B cell (primary cell): ENCODE measurements at regions not wholly inside any gene's neighbourhood (a gene's known extent, or its start where the extent isn't known, plus 50 kb on each side); places are given as distances from the start of the nearest gene placed in this dataset.

Experiments
- ATAC-seq: fragments of 200-7000 bp; cut with Tn5 transposase; one replicate; pipeline ENCODE4 v1.10.0; 2021; ENCODE audit warnings: low read depth, mild to moderate bottlenecking, moderate number of reproducible peaks, moderate library complexity
- CTCF ChIA-PET: fragments of 350-600 bp; sonication (Branson Sonifier 250); formaldehyde crosslinking; loops from one replicate; lab custom pipeline; 2021; ENCODE audit warnings: antibody characterized with exemption, inconsistent platforms; lab: Charles Lee
- POLR2A ChIA-PET: fragments of 350-600 bp; sonication (Branson Sonifier 250); formaldehyde crosslinking; loops from one replicate; lab custom pipeline; 2021; ENCODE audit warnings: antibody characterized with exemption; lab: Charles Lee
- DNase-seq: peaks from one replicate; pipeline ENCODE4 v3.0.0; 2013
- H2AFZ ChIP-seq: 2 replicates; pipeline ENCODE4 v1.6.1; 2012; ENCODE audit warnings: mild to moderate bottlenecking, low read depth, low read length; ENCODE audit not compliant: insufficient read depth, poor library complexity, severe bottlenecking
- H3K27ac ChIP-seq, 2 donors: 1 replicate in 1 of 2; 2 replicates in 1 of 2; pipeline ENCODE4 v1.5.1; 2012 to 2013; ENCODE audit warnings: low read length in 2 of 2, mild to moderate bottlenecking in 2 of 2, moderate library complexity in 1 of 2
- H3K27me3 ChIP-seq, 4 experiments: fragments of 200-600 bp in 1 of 4; sonication (generic) in 1 of 4; replicated peaks in 1 of 4; 1 replicate in 2 of 4; 2 replicates in 2 of 4; pipeline versions ENCODE4 v1.6.1 to v1.7.0; 2013 to 2016; ENCODE audit warnings: low read length in 3 of 4, mild to moderate bottlenecking in 2 of 4, mixed read lengths in 1 of 4, moderate library complexity in 1 of 4; ENCODE audit not compliant: insufficient read depth in 4 of 4, control insufficient read depth in 3 of 4; ENCODE audit errors: control extremely low read depth in 1 of 4
- H3K36me3 ChIP-seq, 2 experiments: replicated peaks in 1 of 2; 1 replicate in 1 of 2; 2 replicates in 1 of 2; pipeline versions ENCODE4 v1.6.1 to v1.7.1; 2013; ENCODE audit warnings: low read length in 1 of 2; ENCODE audit not compliant: insufficient read depth in 2 of 2, control insufficient read depth in 1 of 2; ENCODE audit errors: control extremely low read depth in 1 of 2, extremely low read depth in 1 of 2
- H3K4me1 ChIP-seq, 2 donors: fragments of 200-600 bp in 1 of 2; sonication (generic) in 1 of 2; 1 replicate in 1 of 2; 2 replicates in 1 of 2; pipeline versions ENCODE4 v1.5.1 to v1.6.1; 2013 to 2017; ENCODE audit warnings: low read length in 2 of 2; ENCODE audit not compliant: control insufficient read depth in 2 of 2, insufficient read depth in 2 of 2
- H3K4me2 ChIP-seq: replicated peaks from 2 replicates; pipeline ENCODE3; 2012; ENCODE audit warnings: mild to moderate bottlenecking, low read depth, low read length; ENCODE audit not compliant: poor library complexity, severe bottlenecking
- H3K4me3 ChIP-seq, 5 experiments: fragments of 200-600 bp in 1 of 5; sonication (generic) in 1 of 5; 1 replicate in 3 of 5; 2 replicates in 2 of 5; pipeline versions ENCODE4 v1.5.1 to v1.7.0; 2011 to 2016; ENCODE audit warnings: low read length in 4 of 5, mild to moderate bottlenecking in 4 of 5, low read depth in 2 of 5, control low read depth in 1 of 5, moderate library complexity in 1 of 5; ENCODE audit not compliant: insufficient read depth in 1 of 5; ENCODE audit errors: control extremely low read depth in 1 of 5, extremely low read depth in 1 of 5
- H3K79me2 ChIP-seq: fragments of 200-600 bp; sonication (generic); one replicate; pipeline ENCODE4 v1.6.0; 2016; ENCODE audit warnings: low read length; ENCODE audit not compliant: control insufficient read depth, insufficient read depth
- H3K9ac ChIP-seq: fragments of 200-600 bp; sonication (generic); 2 replicates; pipeline ENCODE4 v1.6.1; 2017; ENCODE audit warnings: mild to moderate bottlenecking, low read length, moderate library complexity
- H3K9me3 ChIP-seq, 3 donors: one replicate each; pipeline versions ENCODE4 v1.6.1 to v1.7.1; 2013; ENCODE audit warnings: low read length in 2 of 3; ENCODE audit not compliant: control insufficient read depth in 2 of 3, insufficient read depth in 1 of 3; ENCODE audit errors: control extremely low read depth in 1 of 3
- H4K20me1 ChIP-seq: 2 replicates; pipeline ENCODE4 v1.6.0; 2012; ENCODE audit warnings: mild to moderate bottlenecking, low read length; ENCODE audit not compliant: insufficient read depth, control insufficient read depth, poor library complexity, severe bottlenecking
- H3K27ac Mint-ChIP-seq: one replicate; pipeline ENCODE4 v1.8.0; 2021; ENCODE audit warnings: mixed read lengths
- H3K27me3 Mint-ChIP-seq: one replicate; pipeline ENCODE4 v1.8.0; 2021; ENCODE audit warnings: mixed read lengths
- H3K4me1 Mint-ChIP-seq: one replicate; pipeline ENCODE4 v1.8.0; 2021; ENCODE audit warnings: mixed read lengths
- H3K4me3 Mint-ChIP-seq: one replicate; pipeline ENCODE4 v1.8.0; 2021; ENCODE audit warnings: mixed read lengths
- H3K9me3 Mint-ChIP-seq: one replicate; pipeline ENCODE4 v1.8.0; 2022; ENCODE audit warnings: mixed read lengths; ENCODE audit not compliant: insufficient read depth
- EZH2 ChIP-seq: IDR thresholded peaks from 2 replicates; pipeline ENCODE4 v1.6.1; 2012; ENCODE audit warnings: borderline replicate concordance, low read depth, mild to moderate bottlenecking, moderate library complexity, low read length; ENCODE audit not compliant: insufficient read depth, poor library complexity, severe bottlenecking
- WGBS: methylation state at CpG from one replicate; pipeline ENCODE4 v1.1.5; 2013; ENCODE audit warnings: missing lambda C conversion rate; ENCODE audit not compliant: insufficient coverage; 5-methylcytosine and 5-hydroxymethylcytosine counted together
- intact Hi-C: fragments of 100-400 bp; cut with micrococcal nuclease; formaldehyde crosslinking; loops from one replicate; pipeline ENCODE4 v1.10.0; 2022
- TF ChIP-seq, protein P1 (sequence below): fragments of 200-600 bp; IDR thresholded peaks from one replicate; pipeline ENCODE4 v1.8.0; 2022; ENCODE audit warnings: antibody characterized with exemption, mild to moderate bottlenecking

DNA sequence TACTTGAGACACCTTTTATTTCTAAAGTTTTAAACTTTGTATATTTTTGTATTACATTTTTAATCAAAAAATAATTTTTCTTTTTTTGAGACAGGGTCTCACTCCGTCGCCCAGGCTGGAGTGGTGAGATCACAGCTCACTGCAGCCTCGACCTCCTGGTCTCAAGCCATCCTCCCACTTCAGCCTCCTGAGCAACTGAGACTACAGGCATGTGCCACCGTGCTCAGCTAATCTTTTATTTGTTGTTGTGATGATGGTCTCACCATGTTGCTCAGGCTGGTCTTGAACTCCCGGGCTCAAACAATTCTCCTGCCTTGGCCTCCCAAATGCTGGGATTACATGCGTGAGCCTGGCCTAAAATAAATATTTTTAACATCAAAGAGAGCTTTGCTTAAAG lies 218.7 kb upstream of the SH3BP4 start:
- H3K79me2 ChIP-seq: no peaks in the 10 kb centered on the region
- ATAC-seq (no peak), DNase-seq (no peak)
- H3K4me2 ChIP-seq: no peak overlapping the region
- TF ChIP-seq EZH2: no peak
- TF ChIP-seq, protein P1, sequence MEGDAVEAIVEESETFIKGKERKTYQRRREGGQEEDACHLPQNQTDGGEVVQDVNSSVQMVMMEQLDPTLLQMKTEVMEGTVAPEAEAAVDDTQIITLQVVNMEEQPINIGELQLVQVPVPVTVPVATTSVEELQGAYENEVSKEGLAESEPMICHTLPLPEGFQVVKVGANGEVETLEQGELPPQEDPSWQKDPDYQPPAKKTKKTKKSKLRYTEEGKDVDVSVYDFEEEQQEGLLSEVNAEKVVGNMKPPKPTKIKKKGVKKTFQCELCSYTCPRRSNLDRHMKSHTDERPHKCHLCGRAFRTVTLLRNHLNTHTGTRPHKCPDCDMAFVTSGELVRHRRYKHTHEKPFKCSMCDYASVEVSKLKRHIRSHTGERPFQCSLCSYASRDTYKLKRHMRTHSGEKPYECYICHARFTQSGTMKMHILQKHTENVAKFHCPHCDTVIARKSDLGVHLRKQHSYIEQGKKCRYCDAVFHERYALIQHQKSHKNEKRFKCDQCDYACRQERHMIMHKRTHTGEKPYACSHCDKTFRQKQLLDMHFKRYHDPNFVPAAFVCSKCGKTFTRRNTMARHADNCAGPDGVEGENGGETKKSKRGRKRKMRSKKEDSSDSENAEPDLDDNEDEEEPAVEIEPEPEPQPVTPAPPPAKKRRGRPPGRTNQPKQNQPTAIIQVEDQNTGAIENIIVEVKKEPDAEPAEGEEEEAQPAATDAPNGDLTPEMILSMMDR: no peak
- no peak overlapping the region for H3K4me3 ChIP-seq
- H3K9me3 ChIP-seq: peaks cover 0 to 3% (median 0%) of the 10 kb centered on the region in 3 donors
- H3K27ac Mint-ChIP-seq: no peak overlapping the region
- intact Hi-C loops: no loop called here
- H3K27me3 Mint-ChIP-seq: peaks cover 8% of the 10 kb centered on the region
- no peak overlapping the region for H2AFZ ChIP-seq
- H4K20me1 ChIP-seq: no peaks in the 10 kb centered on the region
- POLR2A ChIA-PET: no interaction called here
- H3K9ac ChIP-seq: no peak overlapping the region
- no peak overlapping the region for H3K27ac ChIP-seq
- H3K4me1 ChIP-seq: no peaks in the 10 kb centered on the region
- peaks cover 6% of the 10 kb centered on the region for H3K9me3 Mint-ChIP-seq
- no peak overlapping the region for H3K4me3 Mint-ChIP-seq
- H3K4me1 Mint-ChIP-seq: no peaks in the 10 kb centered on the region
- 40% methylated on average over 1 of the region's 6 CpGs for WGBS
- CTCF ChIA-PET: no interaction called here
- H3K27me3 ChIP-seq: no peaks in the 10 kb centered on the region
- no peaks in the 10 kb centered on the region for H3K36me3 ChIP-seq

DNA sequence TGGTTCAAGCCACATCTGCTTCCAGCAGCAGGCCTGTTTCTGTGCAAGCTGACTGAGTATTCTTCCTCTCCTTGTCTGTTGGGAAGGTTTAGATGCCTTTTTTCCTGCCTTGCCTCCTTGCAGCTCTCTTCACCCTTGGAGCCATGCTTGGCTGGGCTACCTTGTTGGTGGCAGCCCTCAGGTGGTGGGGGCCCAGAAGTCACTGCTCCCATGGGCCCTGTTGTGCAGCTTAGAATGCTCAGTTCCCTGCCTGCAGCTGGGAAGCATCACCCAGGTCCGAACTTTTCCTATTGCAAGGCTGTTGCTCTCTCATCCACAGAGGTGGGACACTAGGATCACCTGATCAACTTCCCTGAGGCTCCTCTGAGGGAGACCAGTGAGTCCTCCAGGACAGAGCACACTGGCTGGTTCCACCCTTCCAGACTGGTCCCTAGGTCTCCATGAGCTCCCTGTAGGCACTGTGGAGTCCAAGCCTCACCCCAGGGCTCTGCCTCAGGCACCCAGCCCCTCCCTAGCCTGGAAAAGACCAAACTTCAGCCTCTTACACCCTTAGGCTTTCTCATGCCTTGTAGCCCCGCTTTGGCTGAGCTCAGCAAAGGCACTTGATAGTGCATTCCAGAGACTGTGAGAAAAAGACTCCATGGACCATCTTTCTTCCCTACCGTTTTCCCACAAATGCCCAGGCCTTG lies 219.3 kb upstream of the SH3BP4 start:
- H3K79me2 ChIP-seq: no peaks in the 10 kb centered on the region
- no peak overlapping the region for H2AFZ ChIP-seq
- Mint-ChIP-seq H3K4me3 (no peak overlapping the region), H3K27me3 (peaks cover 4% of the 10 kb centered on the region), H3K9me3 (peaks cover 6% of the 10 kb centered on the region), H3K4me1 (no peaks in the 10 kb centered on the region), H3K27ac (no peak overlapping the region)
- no peak overlapping the region for H3K27ac ChIP-seq
- ATAC-seq (no peak), DNase-seq (no peak)
- H3K4me3 ChIP-seq: no peak overlapping the region
- intact Hi-C loops: no loop called here
- POLR2A ChIA-PET: no interaction called here
- no peaks in the 10 kb centered on the region for H3K36me3 ChIP-seq
- no peaks in the 10 kb centered on the region for H3K27me3 ChIP-seq
- no peak overlapping the region for H3K9ac ChIP-seq
- H3K4me1 ChIP-seq: no peaks in the 10 kb centered on the region
- CTCF ChIA-PET: no interaction called here
- WGBS: 67% methylated on average over 2 of the region's 3 CpGs
- no peak overlapping the region for H3K4me2 ChIP-seq
- peaks cover 0 to 3% (median 0%) of the 10 kb centered on the region in 3 donors for H3K9me3 ChIP-seq
- TF ChIP-seq, protein P1: no peak
- TF ChIP-seq EZH2: no peak
- H4K20me1 ChIP-seq: no peaks in the 10 kb centered on the region
